K562 (cell line): ENCODE measurements at regions not wholly inside any gene's neighbourhood (a gene's known extent, or its start where the extent isn't known, plus 50 kb on each side); places are given as distances from the start of the nearest gene placed in this dataset.

Source experiments
- ATAC-seq: fragments of 200-7000 bp; cut with Tn5 transposase; 3 replicates; pipeline ENCODE4 v1.9.1; 2020; ENCODE audit warnings: moderate library complexity
- BruUV-seq: library from RNA; stranded (reverse); fragments of 400-500 nt; replicated peaks from 2 replicates; lab custom pipeline; 2021; lab: Mats Ljungman, UMichigan
- CTCF ChIA-PET: fragments of 300-600 bp; formaldehyde crosslinking; extraction: SDS; loops from one replicate; lab custom pipeline; 2021; ENCODE audit warnings: low intra/inter-chr PET ratio; lab: Yijun Ruan, JAX
- POLR2A ChIA-PET: fragments of 300-600, 350-650 bp; sonication (Branson Sonifier 250); formaldehyde crosslinking; extraction: SDS; loops from one replicate; lab custom pipeline; 2021; ENCODE audit warnings: antibody characterized with exemption, inconsistent platforms; lab: Yijun Ruan, JAX
- DNase-seq, 4 experiments: peaks; one replicate each; pipeline versions ENCODE4 v3.0.0 to v3.0.0-alpha.2; 2011 to 2018; ENCODE audit warnings: low spot score in 3 of 4, mixed read lengths in 3 of 4; ENCODE audit errors: extremely low read depth in 1 of 4
- FAIRE-seq: peaks from 2 replicates; lab custom pipeline; 2011; peaks lifted over from hg19 to GRCh38; lab: Jason Lieb, UNC
- H2AFZ ChIP-seq: 2 replicates; pipeline ENCODE4 v1.6.0; 2011; ENCODE audit warnings: low read depth, low read length, control low read depth, inconsistent platforms
- H3K27ac ChIP-seq: fragments of 200-600 bp; 3 replicates; pipeline ENCODE4 v1.8.0; 2011; ENCODE audit warnings: low read depth, mild to moderate bottlenecking, control low read depth, inconsistent platforms, low read length, moderate library complexity, mixed read lengths; ENCODE audit errors: extremely low read depth
- H3K27me3 ChIP-seq, 2 experiments: fragments of 300-600 bp in 1 of 2; 2 replicates in 1 of 2; 3 replicates in 1 of 2; pipeline versions ENCODE4 v1.6.0 to v1.8.0; 2011; ENCODE audit warnings: inconsistent platforms in 2 of 2, low read length in 2 of 2, mild to moderate bottlenecking in 1 of 2, mixed read lengths in 1 of 2, moderate library complexity in 1 of 2; ENCODE audit not compliant: control insufficient read depth in 2 of 2, insufficient read depth in 2 of 2
- H3K36me3 ChIP-seq: fragments of 300-600 bp; 3 replicates; pipeline ENCODE4 v1.8.0; 2011; ENCODE audit warnings: mild to moderate bottlenecking, low read length, inconsistent platforms; ENCODE audit not compliant: control insufficient read depth, insufficient read depth
- H3K4me1 ChIP-seq, 2 experiments: fragments of 200-600 bp in 1 of 2; replicated peaks in 1 of 2; 2 replicates in 1 of 2; 3 replicates in 1 of 2; pipeline versions ENCODE4 v1.5.1 to v1.8.0; 2011; ENCODE audit warnings: inconsistent platforms in 2 of 2, low read length in 2 of 2, mild to moderate bottlenecking in 1 of 2, mixed read lengths in 1 of 2, moderate library complexity in 1 of 2; ENCODE audit not compliant: control insufficient read depth in 2 of 2, insufficient read depth in 2 of 2
- H3K4me2 ChIP-seq: 2 replicates; pipeline ENCODE4 v1.6.1; 2011; ENCODE audit warnings: low read length, control low read depth, inconsistent platforms, mixed read lengths; ENCODE audit not compliant: insufficient read depth
- H3K4me3 ChIP-seq: fragments of 200-600 bp; sonication (generic), shearing (Covaris generic); 2 replicates; pipeline ENCODE4 v1.5.1; 2016; ENCODE audit warnings: control low read depth, inconsistent platforms
- H3K79me2 ChIP-seq: fragments of 200-600 bp; 3 replicates; pipeline ENCODE4 v1.8.0; 2011; ENCODE audit warnings: low read length, inconsistent platforms; ENCODE audit not compliant: control insufficient read depth, insufficient read depth
- H3K9ac ChIP-seq, 2 experiments: 2 replicates each; pipeline versions ENCODE4 v1.6.0 to v1.6.1; 2011; ENCODE audit warnings: low read depth in 2 of 2, low read length in 2 of 2, control low read depth in 1 of 2, inconsistent platforms in 1 of 2, mild to moderate bottlenecking in 1 of 2, mixed read lengths in 1 of 2; ENCODE audit not compliant: insufficient read depth in 1 of 2
- H3K9me1 ChIP-seq: one replicate; pipeline ENCODE4 v1.6.0; 2011; ENCODE audit warnings: inconsistent platforms, mild to moderate bottlenecking, low read length, moderate library complexity; ENCODE audit not compliant: control insufficient read depth, insufficient read depth
- H3K9me3 ChIP-seq: replicated peaks from 2 replicates; pipeline ENCODE4 v1.5.1; 2011; ENCODE audit warnings: low read depth, low read length, inconsistent platforms; ENCODE audit not compliant: control insufficient read depth, insufficient read depth
- H4K20me1 ChIP-seq: replicated peaks from 2 replicates; pipeline ENCODE4 v1.6.1; 2011; ENCODE audit warnings: low read length, inconsistent platforms, mixed read lengths; ENCODE audit not compliant: control insufficient read depth, insufficient read depth
- CAMTA2 ChIP-seq: fragments of 250-450 bp; sonication (Bioruptor Pico); conservative IDR thresholded peaks from 2 replicates; pipeline ENCODE4 v1.5.1; 2022
- HDAC2 ChIP-seq: fragments of 450-650 bp; IDR thresholded peaks from 2 replicates; pipeline ENCODE4 v1.6.1; 2016; ENCODE audit warnings: mild to moderate bottlenecking
- KDM5B ChIP-seq: fragments of 200-600 bp; sonication (generic); IDR thresholded peaks from 2 replicates; pipeline ENCODE4 v1.6.1; 2012; ENCODE audit warnings: low read depth, mild to moderate bottlenecking, moderate library complexity, low read length, control low read depth, inconsistent platforms; ENCODE audit not compliant: insufficient replicate concordance
- TFE3 ChIP-seq: fragments of 450-650 bp; formaldehyde crosslinking; IDR thresholded peaks from 2 replicates; pipeline ENCODE4 v1.4.0; 2020; ENCODE audit warnings: mild to moderate bottlenecking, mixed read lengths
- ZNF316 ChIP-seq: fragments of 450-650 bp; IDR thresholded peaks from 2 replicates; pipeline ENCODE4 v1.6.1; 2016
- WGBS: fragments of 100-300 bp; shearing (Covaris generic); methylation state at CpG from one replicate; pipeline ENCODE4 v1.1.6; 2016; ENCODE audit warnings: low coverage, mixed read lengths; ENCODE audit not compliant: insufficient coverage; ENCODE audit errors: missing lambda C conversion rate; 5-methylcytosine and 5-hydroxymethylcytosine counted together
- in situ Hi-C: fragments of 300-500 bp; cut with MboI; formaldehyde crosslinking; loops from 4 replicates; pipeline ENCODE4 v1.15.0; 2018; ENCODE audit warnings: inconsistent platforms, mixed read lengths
- intact Hi-C: fragments of 100-400 bp; cut with micrococcal nuclease; formaldehyde crosslinking; loops from 2 replicates; pipeline ENCODE4 v1.14.2; 2022

GRCh38 chr2:167900435-167901114 lies 346.8 kb downstream of the STK39 start:
- 0 out of 2 replicates have a peak, but pooled peaks cover 3% of the 10 kb centered on the region for H3K9me3 ChIP-seq
- CTCF ChIA-PET, result no interaction called here
- no peaks in the 10 kb centered on the region; a peak in 1 of 5 replicates for H3K4me1 ChIP-seq
- POLR2A ChIA-PET, result interaction anchor here (0.8 kb wide), 1 partner anchor 27 kb away, joined by 3 read pairs; no protein-coding TSS in a partner anchor
- no peaks in the 10 kb centered on the region for H3K9me1 ChIP-seq
- peaks cover 56% of the 10 kb centered on the region for H3K79me2 ChIP-seq
- FAIRE-seq, result no peak
- TF ChIP-seq ZNF316 (peak; percentile 10; the same call in 1 of the 2 replicates), HDAC2 (no peak), KDM5B (no peak), TFE3 (CRISPR knock-in tag) (peak; percentile 59; the same call in 1 of the 2 replicates), CAMTA2 (CRISPR knock-in tag) (no peak)
- in situ Hi-C loops, result no loop called here
- no peaks in the 10 kb centered on the region for H4K20me1 ChIP-seq
- DNase-seq, result no peak
- H2AFZ ChIP-seq, result no peak overlapping the region
- H3K27ac ChIP-seq, result no peak overlapping the region
- H3K4me2 ChIP-seq, result no peak overlapping the region
- no TSS peak for BruUV-seq
- no peak overlapping the region for H3K9ac ChIP-seq
- ATAC-seq, result no peak
- 96% methylated on average over 3 of the region's 3 CpGs for WGBS
- H3K36me3 ChIP-seq, result peaks cover 94% of the 10 kb centered on the region
- no peaks in the 10 kb centered on the region for H3K27me3 ChIP-seq
- no peak overlapping the region for H3K4me3 ChIP-seq
- intact Hi-C loops, result no loop called here
